GM21786 (cell line): ENCODE measurements at regions not wholly inside any gene's neighbourhood (a gene's known extent, or its start where the extent isn't known, plus 50 kb on each side); places are given as distances from the start of the nearest gene placed in this dataset.

Experiments used
- ATAC-seq: cut with Tn5 transposase; IDR thresholded peaks from one replicate; pipeline ENCODE4 v1.9.1; 2021; ENCODE audit not compliant: unreplicated experiment

GRCh38 chr2:45083175-45083574 lies 73.9 kb upstream of the SIX2 start:
- no peak for ATAC-seq

DNA sequence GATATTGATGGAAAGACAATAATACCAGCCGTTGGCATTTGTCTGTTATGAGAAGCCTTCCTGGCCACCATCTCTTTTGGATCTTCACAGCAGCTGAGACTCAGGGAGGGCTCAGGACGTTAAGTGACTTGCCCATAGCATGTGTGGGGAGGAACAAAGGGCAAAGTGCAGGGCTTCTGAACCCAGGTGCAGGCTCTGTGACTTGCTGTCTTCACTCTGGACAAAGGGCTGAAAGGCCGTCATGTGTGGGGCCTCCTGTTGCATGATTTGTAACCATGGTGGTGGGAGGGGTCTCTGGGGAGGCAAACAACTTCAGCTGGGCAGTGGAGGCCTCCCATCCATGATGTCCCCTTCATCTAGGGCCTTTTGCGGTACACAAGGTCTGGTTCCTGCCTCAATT lies 65.5 kb upstream of the SIX2 start:
- ATAC-seq = no peak

GRCh38 chr2:45072862-45073237 lies 63.6 kb upstream of the SIX2 start:
- no peak for ATAC-seq

- no peak for ATAC-seq
Observed at GRCh38 chr2:45072064-45072861, 63.0 kb upstream of the SIX2 start.

- no peak for ATAC-seq
Observed at GRCh38 chr2:45070113-45070652, 60.9 kb upstream of the SIX2 start.

GRCh38 chr2:45069684-45070083 lies 60.4 kb upstream of the SIX2 start:
- no peak for ATAC-seq

DNA sequence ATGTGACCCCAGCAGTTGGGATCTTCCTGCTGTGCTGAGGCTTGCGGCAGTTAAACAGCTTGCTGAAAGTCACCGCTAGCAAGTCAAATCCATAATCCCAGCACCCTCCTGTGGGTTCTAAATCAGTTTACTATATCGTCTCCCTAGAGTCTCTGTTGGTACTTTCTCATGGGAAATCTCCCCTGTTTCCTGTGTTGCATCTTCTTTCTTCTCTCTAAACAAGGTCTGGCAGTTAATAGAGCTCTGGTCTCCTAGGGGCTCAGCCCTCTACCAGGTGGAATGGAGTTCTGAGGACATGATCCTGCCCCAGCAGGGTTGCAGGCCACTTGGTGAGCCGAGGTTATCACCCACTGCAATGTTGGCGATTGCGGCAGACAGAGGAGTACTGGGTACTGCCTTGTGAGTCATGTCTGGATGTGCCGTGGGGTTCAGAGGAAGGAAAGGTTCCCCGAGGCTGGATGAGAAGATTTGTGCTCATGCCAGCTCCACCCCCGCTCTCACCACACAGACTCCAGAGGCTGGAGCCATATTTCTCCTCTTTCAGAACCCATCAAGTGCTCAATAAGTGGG lies 59.4 kb upstream of the SIX2 start:
- no peak for ATAC-seq

GRCh38 chr2:45067859-45068570 lies 58.8 kb upstream of the SIX2 start:
- no peak for ATAC-seq
